Right lobe of liver (tissue), 4 donors: ENCODE measurements at regions not wholly inside any gene's neighbourhood (a gene's known extent, or its start where the extent isn't known, plus 50 kb on each side); places are given as distances from the start of the nearest gene placed in this dataset.

ENCODE experiments used
- CTCF ChIP-seq, 4 donors: fragments of 200-600 bp in 3 of 4; fragments of 450-650 bp in 1 of 4; IDR thresholded peaks; one replicate each; pipeline versions ENCODE4 v1.5.1 to v1.8.0; 2016 to 2022; ENCODE audit warnings: antibody characterized with exemption in 4 of 4, mild to moderate bottlenecking in 2 of 4
- POLR2A ChIP-seq: fragments of 450-650 bp; IDR thresholded peaks from one replicate; pipeline ENCODE4 v1.6.1; 2017; ENCODE audit warnings: antibody characterized with exemption, mild to moderate bottlenecking
- donor health status: DM: no; HTN: no; CAD: no.
- donor health status: DM: no; HTN: no; CAD: no.
- donor health status: DM: no; HTN: yes; CAD: no.

- TF ChIP-seq CTCF (IDR thresholded peaks at IDR 0.05) (no peak), POLR2A (no peak)
Measured at GRCh38 chr2:225158360-225158759, 116.1 kb upstream of the DOCK10 start.
